ENCODE measurements at regions not wholly inside any gene's neighbourhood (a gene's known extent, or its start where the extent isn't known, plus 50 kb on each side); places are given as distances from the start of the nearest gene placed in this dataset.

- TF ChIP-seq CTCF (IDR thresholded peaks at IDR 0.05; ENCODE audit: extremely low read depth in 1 of 2, insufficient read depth in 1 of 2, low read depth in 1 of 2, low read length in 2 of 2) (no peak), JUN (IDR thresholded peaks at IDR 0.05; ENCODE audit: borderline replicate concordance, insufficient read depth, insufficient read length, low read depth) (no peak), POLR2AphosphoS5 (IDR thresholded peaks at IDR 0.05; ENCODE audit: insufficient read depth, low read depth, low read length) (no peak), POLR2A (IDR thresholded peaks at IDR 0.05; ENCODE audit: low read depth, low read length) (no peak)
Measured at GRCh38 chr7:25617214-25617613, 388.9 kb upstream of the NPVF start.
